A549 (cell line): ENCODE measurements at regions not wholly inside any gene's neighbourhood (a gene's known extent, or its start where the extent isn't known, plus 50 kb on each side); places are given as distances from the start of the nearest gene placed in this dataset.

Experiments used
- ATAC-seq, 2 experiments: fragments of 200-7000 bp in 1 of 2; fragments of >200 bp in 1 of 2; cut with Nextera tagmentation in 1 of 2; cut with Tn5 transposase in 1 of 2; 3 replicates each; pipeline versions ENCODE4 v1.8.0 to v1.9.1; 2018 to 2020; ENCODE audit warnings: mild to moderate bottlenecking in 1 of 2, moderate library complexity in 1 of 2
- CTCF ChIA-PET: fragments of 300-600 bp; sonication (Branson Sonifier 250); formaldehyde crosslinking; extraction: SDS; loops from one replicate; lab custom pipeline; 2021; ENCODE audit warnings: antibody characterized with exemption, inconsistent platforms; lab: Yijun Ruan, JAX
- POLR2A ChIA-PET: fragments of 350-600 bp; formaldehyde crosslinking; extraction: SDS; loops from one replicate; lab custom pipeline; 2021; ENCODE audit warnings: antibody characterized with exemption, inconsistent platforms; lab: Yijun Ruan, JAX
- DNase-seq, 2 experiments: peaks; one replicate each; pipeline versions ENCODE4 v3.0.0 to v3.0.0-alpha.2; 2011 to 2016; ENCODE audit warnings: low read depth in 1 of 2, low spot score in 1 of 2
- FAIRE-seq: peaks from 2 replicates; lab custom pipeline; 2011; peaks lifted over from hg19 to GRCh38; lab: Jason Lieb, UNC
- H3K27ac ChIP-seq, 2 experiments: fragments of >200 bp; sonication (Bioruptor Twin); formaldehyde crosslinking; 3 replicates each; pipeline ENCODE4 v1.5.1; 2016 to 2017
- H3K4me1 ChIP-seq: fragments of >200 bp; sonication (Bioruptor Twin); formaldehyde crosslinking; 3 replicates; pipeline ENCODE4 v1.6.1; 2016
- H3K4me2 ChIP-seq: fragments of >200 bp; sonication (Bioruptor Twin); formaldehyde crosslinking; 3 replicates; pipeline ENCODE4 v1.6.1; 2016
- H3K4me3 ChIP-seq: fragments of >200 bp; sonication (Bioruptor Twin); formaldehyde crosslinking; 3 replicates; pipeline ENCODE4 v1.5.1; 2016
- H3K9me3 ChIP-seq: fragments of >200 bp; sonication (Bioruptor Twin); formaldehyde crosslinking; 3 replicates; pipeline ENCODE4 v1.6.1; 2016
- CBX8 ChIP-seq: fragments of 200-600 bp; sonication (generic); IDR thresholded peaks from 2 replicates; pipeline ENCODE4 v1.6.1; 2016
- CHD2 ChIP-seq: fragments of 150-350 bp; IDR thresholded peaks from 2 replicates; pipeline ENCODE4 v1.6.1; 2014; ENCODE audit warnings: low read length; ENCODE audit not compliant: partially characterized antibody
- CHD4 ChIP-seq: fragments of 200-600 bp; sonication (generic); IDR thresholded peaks from 2 replicates; pipeline ENCODE4 v1.6.1; 2016; ENCODE audit warnings: antibody characterized with exemption, mild to moderate bottlenecking, borderline replicate concordance
- EHF ChIP-seq: fragments of 250-450 bp; sonication (Bioruptor Pico); IDR thresholded peaks from 2 replicates; pipeline ENCODE4 v1.5.0; 2020; ENCODE audit warnings: mild to moderate bottlenecking
- EHMT2 ChIP-seq: fragments of 200-600 bp; sonication (generic); IDR thresholded peaks from 2 replicates; pipeline ENCODE4 v1.6.1; 2016; ENCODE audit warnings: antibody characterized with exemption, low read depth, mild to moderate bottlenecking, moderate library complexity
- EP300 ChIP-seq, 2 experiments: fragments of >200 bp; sonication (Bioruptor Twin); formaldehyde crosslinking; IDR thresholded peaks; 2 replicates in 1 of 2; 3 replicates in 1 of 2; pipeline ENCODE4 v1.6.1; 2016 to 2017
- ESRRA ChIP-seq: fragments of 150-350 bp; IDR thresholded peaks from 2 replicates; pipeline ENCODE4 v1.6.1; 2014; ENCODE audit warnings: mild to moderate bottlenecking, low read length, borderline replicate concordance
- FOSB ChIP-seq: fragments of 250-450 bp; sonication (Bioruptor Pico); IDR thresholded peaks from 2 replicates; pipeline ENCODE4 v1.5.0; 2020; ENCODE audit warnings: mild to moderate bottlenecking, moderate library complexity
- GATA3 ChIP-seq: IDR thresholded peaks from 2 replicates; pipeline ENCODE4 v1.6.1; 2012; ENCODE audit warnings: borderline replicate concordance
- JUNB ChIP-seq: fragments of >200 bp; sonication (Bioruptor Twin); formaldehyde crosslinking; IDR thresholded peaks from 2 replicates; pipeline ENCODE4 v1.6.1; 2016
- KDM1A ChIP-seq: fragments of 200-600 bp; sonication (generic); IDR thresholded peaks from 2 replicates; pipeline ENCODE4 v1.6.1; 2016; ENCODE audit warnings: low read depth, mild to moderate bottlenecking
- KDM5A ChIP-seq: fragments of 200-600 bp; sonication (generic); IDR thresholded peaks from 2 replicates; pipeline ENCODE4 v1.6.1; 2016; ENCODE audit warnings: antibody characterized with exemption, mild to moderate bottlenecking
- MAFK ChIP-seq: fragments of 450-650 bp; IDR thresholded peaks from 2 replicates; pipeline ENCODE4 v1.6.1; 2014; ENCODE audit not compliant: partially characterized antibody
- MAZ ChIP-seq: fragments of 150-350 bp; IDR thresholded peaks from 2 replicates; pipeline ENCODE4 v1.6.1; 2014; ENCODE audit warnings: antibody characterized with exemption, low read depth, low read length, borderline replicate concordance
- NFE2L2 ChIP-seq: fragments of 150-350 bp; conservative IDR thresholded peaks from 2 replicates; pipeline ENCODE4 v1.6.1; 2014; ENCODE audit warnings: low read length
- NR3C1 ChIP-seq: fragments of >200 bp; sonication (Bioruptor Twin); formaldehyde crosslinking; IDR thresholded peaks from 3 replicates; pipeline ENCODE4 v1.6.1; 2017
- POLR2A ChIP-seq: IDR thresholded peaks from 2 replicates; pipeline ENCODE4 v1.6.1; 2012; ENCODE audit warnings: mild to moderate bottlenecking, low read length
- RCOR1 ChIP-seq: fragments of 150-350 bp; IDR thresholded peaks from 2 replicates; pipeline ENCODE4 v1.6.1; 2014; ENCODE audit warnings: antibody characterized with exemption, low read length, low read depth
- RFX5 ChIP-seq: fragments of 450-650 bp; IDR thresholded peaks from 2 replicates; pipeline ENCODE4 v1.7.1; 2014; ENCODE audit warnings: antibody characterized with exemption, mild to moderate bottlenecking, moderate library complexity
- SMC3 ChIP-seq: fragments of >200 bp; sonication (Bioruptor Twin); formaldehyde crosslinking; IDR thresholded peaks from 3 replicates; pipeline ENCODE4 v1.6.1; 2018; ENCODE audit warnings: inconsistent platforms
- SREBF2 ChIP-seq: fragments of 450-650 bp; IDR thresholded peaks from 2 replicates; pipeline ENCODE4 v1.6.1; 2014; ENCODE audit warnings: mild to moderate bottlenecking, moderate library complexity
- ZSCAN20 ChIP-seq: fragments of 250-450 bp; sonication (Bioruptor Pico); IDR thresholded peaks from 2 replicates; pipeline ENCODE4 v1.8.0; 2022; ENCODE audit warnings: mild to moderate bottlenecking, moderate library complexity
- WGBS: methylation state at CpG from one replicate; pipeline ENCODE4 v1.1.6; 2017; ENCODE audit errors: missing lambda C conversion rate; 5-methylcytosine and 5-hydroxymethylcytosine counted together
- TF ChIP-seq, protein P1 (sequence below): fragments of >200 bp; sonication (Bioruptor Twin); formaldehyde crosslinking; IDR thresholded peaks from 2 replicates; pipeline ENCODE4 v1.6.1; 2016
- TF ChIP-seq, protein P2 (sequence below): fragments of >200 bp; sonication (Bioruptor Twin); formaldehyde crosslinking; IDR thresholded peaks from 3 replicates; pipeline ENCODE4 v1.5.1; 2016
- TF ChIP-seq, protein P3 (sequence below): fragments of 250-450 bp; sonication (Bioruptor Pico); IDR thresholded peaks from 2 replicates; pipeline ENCODE4 v1.5.0; 2021; ENCODE audit warnings: mild to moderate bottlenecking, moderate library complexity, borderline replicate concordance
- TF ChIP-seq, protein P4 (sequence below): fragments of 150-350 bp; IDR thresholded peaks from 2 replicates; pipeline ENCODE4 v1.6.1; 2014; ENCODE audit warnings: low read depth, mild to moderate bottlenecking, low read length

DNA sequence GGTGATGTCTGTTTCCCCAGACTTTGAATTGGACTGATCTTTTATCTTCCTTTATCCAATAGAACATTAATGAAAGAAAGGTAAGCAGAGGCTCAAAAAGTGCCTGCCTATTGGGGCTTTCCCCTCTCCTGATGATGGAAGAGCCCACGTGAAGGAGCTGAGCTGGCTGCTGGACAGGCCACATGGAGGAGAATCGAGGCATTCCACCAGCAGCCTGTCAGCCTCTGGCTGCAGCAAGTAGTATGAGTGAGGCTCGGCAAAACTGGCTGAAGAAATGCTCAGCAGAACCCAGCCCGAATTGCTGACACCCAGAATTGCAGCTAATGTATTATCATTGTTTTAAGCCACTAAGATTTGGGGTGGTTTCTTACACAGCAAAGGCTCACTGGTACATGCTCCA lies 66.5 kb upstream of the STC2 start:
- CTCF ChIA-PET, result interaction anchor here (5.0 kb wide), 1 partner anchor 179 kb away, joined by 19 read pairs; no protein-coding TSS in a partner anchor
- WGBS, result 31% methylated on average over 4 of the region's 4 CpGs
- no peak overlapping the region for H3K4me2 ChIP-seq
- H3K4me3 ChIP-seq, result no peak overlapping the region
- FAIRE-seq, result no peak
- ATAC-seq, result no peak
- no peaks in the 10 kb centered on the region for H3K4me1 ChIP-seq
- TF ChIP-seq JUNB (no peak), FOSB (CRISPR knock-in tag) (no peak), KDM1A (no peak), SMC3 (no peak), RFX5 (no peak), MAFK (no peak), EP300 (IDR thresholded peaks at IDR 0.05) (no peak), GATA3 (no peak), CHD4 (no peak), SREBF2 (no peak), CHD2 (no peak), EHF (CRISPR knock-in tag) (no peak), RCOR1 (no peak), EHMT2 (no peak), POLR2A (no peak), CBX8 (no peak)
- TF ChIP-seq, protein P1, sequence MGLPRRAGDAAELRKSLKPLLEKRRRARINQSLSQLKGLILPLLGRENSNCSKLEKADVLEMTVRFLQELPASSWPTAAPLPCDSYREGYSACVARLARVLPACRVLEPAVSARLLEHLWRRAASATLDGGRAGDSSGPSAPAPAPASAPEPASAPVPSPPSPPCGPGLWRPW, result no peak
- TF ChIP-seq, protein P2, sequence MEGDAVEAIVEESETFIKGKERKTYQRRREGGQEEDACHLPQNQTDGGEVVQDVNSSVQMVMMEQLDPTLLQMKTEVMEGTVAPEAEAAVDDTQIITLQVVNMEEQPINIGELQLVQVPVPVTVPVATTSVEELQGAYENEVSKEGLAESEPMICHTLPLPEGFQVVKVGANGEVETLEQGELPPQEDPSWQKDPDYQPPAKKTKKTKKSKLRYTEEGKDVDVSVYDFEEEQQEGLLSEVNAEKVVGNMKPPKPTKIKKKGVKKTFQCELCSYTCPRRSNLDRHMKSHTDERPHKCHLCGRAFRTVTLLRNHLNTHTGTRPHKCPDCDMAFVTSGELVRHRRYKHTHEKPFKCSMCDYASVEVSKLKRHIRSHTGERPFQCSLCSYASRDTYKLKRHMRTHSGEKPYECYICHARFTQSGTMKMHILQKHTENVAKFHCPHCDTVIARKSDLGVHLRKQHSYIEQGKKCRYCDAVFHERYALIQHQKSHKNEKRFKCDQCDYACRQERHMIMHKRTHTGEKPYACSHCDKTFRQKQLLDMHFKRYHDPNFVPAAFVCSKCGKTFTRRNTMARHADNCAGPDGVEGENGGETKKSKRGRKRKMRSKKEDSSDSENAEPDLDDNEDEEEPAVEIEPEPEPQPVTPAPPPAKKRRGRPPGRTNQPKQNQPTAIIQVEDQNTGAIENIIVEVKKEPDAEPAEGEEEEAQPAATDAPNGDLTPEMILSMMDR, result no peak
- TF ChIP-seq, protein P3, sequence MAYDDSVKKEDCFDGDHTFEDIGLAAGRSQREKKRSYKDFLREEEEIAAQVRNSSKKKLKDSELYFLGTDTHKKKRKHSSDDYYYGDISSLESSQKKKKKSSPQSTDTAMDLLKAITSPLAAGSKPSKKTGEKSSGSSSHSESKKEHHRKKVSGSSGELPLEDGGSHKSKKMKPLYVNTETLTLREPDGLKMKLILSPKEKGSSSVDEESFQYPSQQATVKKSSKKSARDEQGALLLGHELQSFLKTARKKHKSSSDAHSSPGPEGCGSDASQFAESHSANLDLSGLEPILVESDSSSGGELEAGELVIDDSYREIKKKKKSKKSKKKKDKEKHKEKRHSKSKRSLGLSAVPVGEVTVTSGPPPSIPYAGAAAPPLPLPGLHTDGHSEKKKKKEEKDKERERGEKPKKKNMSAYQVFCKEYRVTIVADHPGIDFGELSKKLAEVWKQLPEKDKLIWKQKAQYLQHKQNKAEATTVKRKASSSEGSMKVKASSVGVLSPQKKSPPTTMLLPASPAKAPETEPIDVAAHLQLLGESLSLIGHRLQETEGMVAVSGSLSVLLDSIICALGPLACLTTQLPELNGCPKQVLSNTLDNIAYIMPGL (CRISPR knock-in tag), result no peak
- TF ChIP-seq, protein P4, sequence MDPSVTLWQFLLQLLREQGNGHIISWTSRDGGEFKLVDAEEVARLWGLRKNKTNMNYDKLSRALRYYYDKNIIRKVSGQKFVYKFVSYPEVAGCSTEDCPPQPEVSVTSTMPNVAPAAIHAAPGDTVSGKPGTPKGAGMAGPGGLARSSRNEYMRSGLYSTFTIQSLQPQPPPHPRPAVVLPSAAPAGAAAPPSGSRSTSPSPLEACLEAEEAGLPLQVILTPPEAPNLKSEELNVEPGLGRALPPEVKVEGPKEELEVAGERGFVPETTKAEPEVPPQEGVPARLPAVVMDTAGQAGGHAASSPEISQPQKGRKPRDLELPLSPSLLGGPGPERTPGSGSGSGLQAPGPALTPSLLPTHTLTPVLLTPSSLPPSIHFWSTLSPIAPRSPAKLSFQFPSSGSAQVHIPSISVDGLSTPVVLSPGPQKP, result no peak
- no peak overlapping the region for H3K27ac ChIP-seq
- H3K9me3 ChIP-seq, result peaks cover 20% of the 10 kb centered on the region
- no peak for DNase-seq
- POLR2A ChIA-PET, result no interaction called here

DNA sequence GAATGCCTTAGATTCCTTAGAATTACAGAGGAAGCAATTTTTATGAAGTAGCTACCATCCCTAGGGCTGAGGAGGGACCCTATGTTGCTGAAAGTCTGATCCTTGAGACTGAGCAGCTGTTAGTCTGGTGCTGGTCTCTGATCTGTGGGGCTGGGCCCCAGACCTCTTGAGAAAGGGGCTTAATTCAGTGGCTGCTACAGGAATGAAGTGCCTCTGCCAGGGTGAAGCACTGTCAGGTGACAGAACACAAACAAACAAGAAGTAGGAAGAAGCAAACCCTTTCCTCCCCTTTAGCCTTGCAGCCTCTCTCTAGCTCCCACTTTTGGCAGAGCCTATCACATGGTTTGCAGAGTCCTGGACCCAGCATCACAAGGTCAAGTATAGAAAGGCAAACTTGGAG lies 64.0 kb upstream of the STC2 start:
- Histone ChIP-seq H3K9me3 (peaks cover 20% of the 10 kb centered on the region), H3K27ac (no peak overlapping the region), H3K4me2 (no peak overlapping the region), H3K4me1 (no peaks in the 10 kb centered on the region), H3K4me3 (no peak overlapping the region)
- TF ChIP-seq NR3C1, result no peak
- no peak for TF ChIP-seq MAZ
- no peak for TF ChIP-seq ZSCAN20 (CRISPR knock-in tag)
- no peak for TF ChIP-seq KDM5A
- no peak for TF ChIP-seq ESRRA
- TF ChIP-seq NFE2L2, result no peak
- ATAC-seq (no peak), DNase-seq (no peak), FAIRE-seq (no peak)
- ChIA-PET CTCF (no interaction called here), POLR2A (no interaction called here)
